ENCODE measurements at regions not wholly inside any gene's neighbourhood (a gene's known extent, or its start where the extent isn't known, plus 50 kb on each side); places are given as distances from the start of the nearest gene placed in this dataset.

- no peak for TF ChIP-seq BHLHE40 (IDR thresholded peaks at IDR 0.05; ENCODE audit: borderline replicate concordance)
- TF ChIP-seq SP1 (IDR thresholded peaks at IDR 0.05): no peak
- no peak for TF ChIP-seq ZNF384 (IDR thresholded peaks at IDR 0.05)
- no peak for TF ChIP-seq SUZ12 (IDR thresholded peaks at IDR 0.05)
- no peak for TF ChIP-seq L3MBTL2 (conservative IDR thresholded peaks at IDR 0.05)
Measured at GRCh38 chr4:67292045-67292444, 253.3 kb downstream of the CENPC start.
